SK-N-SH (cell line): ENCODE measurements at regions not wholly inside any gene's neighbourhood (a gene's known extent, or its start where the extent isn't known, plus 50 kb on each side); places are given as distances from the start of the nearest gene placed in this dataset.

Source experiments
- CTCF ChIA-PET: fragments of 300-600, 350-600 bp; formaldehyde crosslinking; extraction: SDS; loops from one replicate; lab custom pipeline; 2021; lab: Yijun Ruan, JAX
- POLR2A ChIA-PET: fragments of 350-600 bp; sonication (Branson Sonifier 250); formaldehyde crosslinking; extraction: SDS; loops from one replicate; lab custom pipeline; 2020; ENCODE audit warnings: antibody characterized with exemption, inconsistent platforms; lab: Yijun Ruan, JAX
- DNase-seq: peaks from one replicate; pipeline ENCODE4 v3.0.0; 2012
- H2AFZ ChIP-seq: fragments of 200-600 bp; sonication (generic); 2 replicates; pipeline ENCODE4 v1.8.1; 2016; ENCODE audit warnings: antibody characterized with exemption, mild to moderate bottlenecking, low read depth
- H3F3A ChIP-seq: fragments of 200-600 bp; sonication (generic); replicated peaks from 2 replicates; pipeline ENCODE3; 2016; ENCODE audit warnings: antibody characterized with exemption, mild to moderate bottlenecking; ENCODE audit not compliant: insufficient read depth
- H3K27ac ChIP-seq, 2 experiments: fragments of 200-500 bp in 1 of 2; fragments of 200-600 bp in 1 of 2; sonication (Bioruptor generic) in 1 of 2; sonication (generic), shearing (Covaris generic) in 1 of 2; 2 replicates each; pipeline versions ENCODE4 v1.5.1 to v1.6.1; 2014 to 2016; ENCODE audit warnings: low read depth in 2 of 2, inconsistent platforms in 1 of 2, low read length in 1 of 2, mild to moderate bottlenecking in 1 of 2, mixed read lengths in 1 of 2
- H3K27me3 ChIP-seq: fragments of 200-600 bp; sonication (generic), shearing (Covaris generic); 2 replicates; pipeline ENCODE4 v1.6.1; 2016; ENCODE audit warnings: mixed run types; ENCODE audit not compliant: insufficient read depth
- H3K36me3 ChIP-seq, 2 experiments: fragments of 200-500 bp in 1 of 2; fragments of 200-600 bp in 1 of 2; sonication (Bioruptor generic) in 1 of 2; sonication (generic) in 1 of 2; replicated peaks in 1 of 2; 2 replicates each; pipeline versions ENCODE3 to v1.5.1; 2014 to 2016; ENCODE audit warnings: low read length in 1 of 2, mild to moderate bottlenecking in 1 of 2; ENCODE audit not compliant: insufficient read depth in 2 of 2, control insufficient read depth in 1 of 2
- H3K4me1 ChIP-seq, 2 experiments: fragments of 200-500 bp in 1 of 2; fragments of 200-600 bp in 1 of 2; sonication (Bioruptor generic) in 1 of 2; sonication (generic), shearing (Covaris generic) in 1 of 2; 2 replicates each; pipeline versions ENCODE4 v1.5.1 to v1.6.1; 2014 to 2016; ENCODE audit warnings: low read depth in 1 of 2, low read length in 1 of 2, mixed run types in 1 of 2; ENCODE audit not compliant: insufficient read depth in 2 of 2, control insufficient read depth in 1 of 2
- H3K4me2 ChIP-seq: fragments of 200-600 bp; sonication (generic), shearing (Covaris generic); 2 replicates; pipeline ENCODE4 v1.6.1; 2017; ENCODE audit warnings: mixed run types
- H3K4me3 ChIP-seq, 2 experiments: fragments of 200-500 bp in 1 of 2; fragments of 200-600 bp in 1 of 2; sonication (Bioruptor generic) in 1 of 2; sonication (generic), shearing (Covaris generic) in 1 of 2; 2 replicates each; pipeline versions ENCODE4 v1.5.1 to v1.8.1; 2014 to 2016; ENCODE audit warnings: low read depth in 2 of 2, inconsistent platforms in 1 of 2, low read length in 1 of 2, mild to moderate bottlenecking in 1 of 2, mixed read lengths in 1 of 2, moderate library complexity in 1 of 2
- H3K79me2 ChIP-seq: fragments of 200-600 bp; sonication (generic); 2 replicates; pipeline ENCODE4 v1.8.1; 2017; ENCODE audit warnings: mild to moderate bottlenecking; ENCODE audit not compliant: insufficient read depth
- H3K9ac ChIP-seq: fragments of 200-600 bp; sonication (generic); 2 replicates; pipeline ENCODE4 v1.6.1; 2017; ENCODE audit warnings: mixed run types
- H3K9me2 ChIP-seq: fragments of 200-600 bp; sonication (generic); 2 replicates; pipeline ENCODE4 v1.6.1; 2017; ENCODE audit warnings: mixed run types
- H3K9me3 ChIP-seq: fragments of 200-600 bp; sonication (generic); 2 replicates; pipeline ENCODE4 v1.6.1; 2017; ENCODE audit warnings: mixed run types, mild to moderate bottlenecking, moderate library complexity
- H4K20me1 ChIP-seq: fragments of 200-600 bp; sonication (generic); 2 replicates; pipeline ENCODE4 v1.6.1; 2017; ENCODE audit warnings: mild to moderate bottlenecking, mixed run types; ENCODE audit not compliant: insufficient read depth
- CHD2 ChIP-seq: fragments of 150-350 bp; IDR thresholded peaks from 2 replicates; pipeline ENCODE4 v1.6.1; 2018; ENCODE audit warnings: low read length; ENCODE audit not compliant: partially characterized antibody
- FOSL2 ChIP-seq: IDR thresholded peaks from 2 replicates; pipeline ENCODE4 v1.4.0; 2012; ENCODE audit warnings: low read depth, mild to moderate bottlenecking, moderate library complexity, borderline replicate concordance
- FOXM1 ChIP-seq: IDR thresholded peaks from 2 replicates; pipeline ENCODE4 v1.4.0; 2012; ENCODE audit warnings: low read depth, mild to moderate bottlenecking
- IRF3 ChIP-seq: fragments of 150-350 bp; IDR thresholded peaks from 2 replicates; pipeline ENCODE4 v1.6.1; 2016; ENCODE audit warnings: mild to moderate bottlenecking, low read depth, low read length
- MAX ChIP-seq: IDR thresholded peaks from 2 replicates; pipeline ENCODE4 v1.4.0; 2012; ENCODE audit warnings: low read depth
- MEF2A ChIP-seq: IDR thresholded peaks from 2 replicates; pipeline ENCODE4 v1.4.0; 2012; ENCODE audit warnings: low read depth, borderline replicate concordance
- MXI1 ChIP-seq: IDR thresholded peaks from 2 replicates; pipeline ENCODE4 v1.6.1; 2012; ENCODE audit warnings: mild to moderate bottlenecking, low read depth, low read length, improper control_type of control experiment
- NFIC ChIP-seq: IDR thresholded peaks from 2 replicates; pipeline ENCODE4 v1.4.0; 2012; ENCODE audit warnings: borderline replicate concordance
- NRF1 ChIP-seq: IDR thresholded peaks from 2 replicates; pipeline ENCODE4 v1.6.1; 2012; ENCODE audit warnings: low read depth, mild to moderate bottlenecking, low read length
- POLR2AphosphoS5 ChIP-seq: IDR thresholded peaks from 2 replicates; pipeline ENCODE4 v1.6.1; 2012; ENCODE audit warnings: low read depth, low read length
- RAD21 ChIP-seq: IDR thresholded peaks from 2 replicates; pipeline ENCODE4 v1.6.1; 2012; ENCODE audit warnings: mild to moderate bottlenecking, low read length
- RCOR1 ChIP-seq: fragments of 150-350 bp; IDR thresholded peaks from 2 replicates; pipeline ENCODE4 v1.6.1; 2017; ENCODE audit warnings: antibody characterized with exemption, low read length
- SMC3 ChIP-seq: IDR thresholded peaks from 2 replicates; pipeline ENCODE4 v1.6.1; 2012; ENCODE audit warnings: low read depth, low read length, improper control_type of control experiment
- TCF12 ChIP-seq: IDR thresholded peaks from 2 replicates; pipeline ENCODE4 v1.4.0; 2012
- USF2 ChIP-seq: fragments of 150-350 bp; IDR thresholded peaks from 2 replicates; pipeline ENCODE4 v1.6.1; 2017; ENCODE audit warnings: antibody characterized with exemption, low read length, low read depth, borderline replicate concordance
- YY1 ChIP-seq: IDR thresholded peaks from 2 replicates; pipeline ENCODE4 v1.4.0; 2012; ENCODE audit warnings: low read depth, mild to moderate bottlenecking
- WGBS: methylation state at CpG from one replicate; pipeline ENCODE4 v1.1.6; 2017; ENCODE audit warnings: low lambda C conversion rate; 5-methylcytosine and 5-hydroxymethylcytosine counted together
- TF ChIP-seq, protein P1 (sequence below): fragments of 200-600 bp; sonication (generic); IDR thresholded peaks from 2 replicates; pipeline ENCODE4 v1.6.1; 2017; ENCODE audit warnings: antibody characterized with exemption, mild to moderate bottlenecking, moderate library complexity

DNA sequence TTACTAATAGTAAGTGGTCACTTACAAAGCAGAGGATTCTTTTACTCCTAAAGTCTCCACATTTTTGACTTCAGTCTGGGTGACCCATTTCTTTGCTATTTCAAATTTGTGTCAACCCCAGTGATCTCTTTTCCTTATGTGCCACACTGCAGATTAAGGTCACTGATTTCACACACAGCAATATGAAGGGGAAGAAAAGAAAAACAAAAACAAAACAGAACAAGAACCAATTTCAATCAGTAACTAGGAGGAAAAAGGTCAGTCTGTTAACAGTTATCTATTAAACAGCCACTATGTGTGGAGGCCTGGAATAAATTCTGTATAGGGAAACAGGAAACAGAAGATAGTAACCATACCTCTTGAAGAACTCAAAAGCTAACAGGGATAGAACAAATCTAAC, 72.0 kb upstream of the ACVR2A start:
- Histone ChIP-seq H3K79me2 (no peaks in the 10 kb centered on the region), H3F3A (no peaks in the 10 kb centered on the region), H3K27ac (no peak overlapping the region), H3K4me1 (no peaks in the 10 kb centered on the region), H3K4me3 (no peak overlapping the region), H3K9me2 (no peaks in the 10 kb centered on the region), H3K4me2 (no peak overlapping the region), H2AFZ (no peak overlapping the region), H3K9me3 (no peaks in the 10 kb centered on the region), H3K9ac (no peak overlapping the region), H4K20me1 (no peaks in the 10 kb centered on the region), H3K36me3 (no peaks in the 10 kb centered on the region), H3K27me3 (no peaks in the 10 kb centered on the region)
- ChIA-PET CTCF (no interaction called here), POLR2A (no interaction called here)
- TF ChIP-seq SMC3, result no peak
- TF ChIP-seq RCOR1, result no peak
- TF ChIP-seq FOXM1, result no peak
- no peak for TF ChIP-seq TCF12
- DNase-seq, result no peak

- TF ChIP-seq IRF3 (no peak), POLR2AphosphoS5 (no peak), MEF2A (no peak), FOSL2 (no peak), RAD21 (no peak)
- TF ChIP-seq, protein P1, sequence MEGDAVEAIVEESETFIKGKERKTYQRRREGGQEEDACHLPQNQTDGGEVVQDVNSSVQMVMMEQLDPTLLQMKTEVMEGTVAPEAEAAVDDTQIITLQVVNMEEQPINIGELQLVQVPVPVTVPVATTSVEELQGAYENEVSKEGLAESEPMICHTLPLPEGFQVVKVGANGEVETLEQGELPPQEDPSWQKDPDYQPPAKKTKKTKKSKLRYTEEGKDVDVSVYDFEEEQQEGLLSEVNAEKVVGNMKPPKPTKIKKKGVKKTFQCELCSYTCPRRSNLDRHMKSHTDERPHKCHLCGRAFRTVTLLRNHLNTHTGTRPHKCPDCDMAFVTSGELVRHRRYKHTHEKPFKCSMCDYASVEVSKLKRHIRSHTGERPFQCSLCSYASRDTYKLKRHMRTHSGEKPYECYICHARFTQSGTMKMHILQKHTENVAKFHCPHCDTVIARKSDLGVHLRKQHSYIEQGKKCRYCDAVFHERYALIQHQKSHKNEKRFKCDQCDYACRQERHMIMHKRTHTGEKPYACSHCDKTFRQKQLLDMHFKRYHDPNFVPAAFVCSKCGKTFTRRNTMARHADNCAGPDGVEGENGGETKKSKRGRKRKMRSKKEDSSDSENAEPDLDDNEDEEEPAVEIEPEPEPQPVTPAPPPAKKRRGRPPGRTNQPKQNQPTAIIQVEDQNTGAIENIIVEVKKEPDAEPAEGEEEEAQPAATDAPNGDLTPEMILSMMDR, result no peak
- H3K4me1 ChIP-seq, result no peaks in the 10 kb centered on the region
- no peak overlapping the region for H2AFZ ChIP-seq
- no peaks in the 10 kb centered on the region for H3K36me3 ChIP-seq
- no peaks in the 10 kb centered on the region for H3K79me2 ChIP-seq
- no peak overlapping the region for H3K9ac ChIP-seq
- no peaks in the 10 kb centered on the region for H3F3A ChIP-seq
- H3K9me3 ChIP-seq, result no peaks in the 10 kb centered on the region
- no peak overlapping the region for H3K4me2 ChIP-seq
- H3K9me2 ChIP-seq, result no peaks in the 10 kb centered on the region
- ChIA-PET POLR2A (no interaction called here), CTCF (no interaction called here)
- DNase-seq, result no peak
- H3K4me3 ChIP-seq, result no peak overlapping the region
- H3K27me3 ChIP-seq, result no peaks in the 10 kb centered on the region
- no peak overlapping the region for H3K27ac ChIP-seq
- H4K20me1 ChIP-seq, result no peaks in the 10 kb centered on the region
These were observed 81.0 kb upstream of the ACVR2A start for GRCh38 chr2:147763861-147764260.

GRCh38 chr2:147760984-147761383, 83.8 kb upstream of the ACVR2A start:
- no peak overlapping the region for H3K27ac ChIP-seq
- no peak overlapping the region for H3K9ac ChIP-seq
- ChIA-PET CTCF (no interaction called here), POLR2A (no interaction called here)
- no peak overlapping the region for H2AFZ ChIP-seq
- no peaks in the 10 kb centered on the region for H3K79me2 ChIP-seq
- H3K4me3 ChIP-seq, result no peak overlapping the region
- H4K20me1 ChIP-seq, result no peaks in the 10 kb centered on the region
- no peak for DNase-seq
- no peaks in the 10 kb centered on the region for H3K27me3 ChIP-seq
- H3K9me3 ChIP-seq, result no peaks in the 10 kb centered on the region
- no peak overlapping the region for H3K4me2 ChIP-seq
- WGBS, result 6% methylated on average over 2 of the region's 2 CpGs
- no peaks in the 10 kb centered on the region for H3K36me3 ChIP-seq
- no peaks in the 10 kb centered on the region for H3K4me1 ChIP-seq
- H3K9me2 ChIP-seq, result no peaks in the 10 kb centered on the region
- H3F3A ChIP-seq, result no peaks in the 10 kb centered on the region
- no peak for TF ChIP-seq MEF2A
- TF ChIP-seq FOSL2, result no peak
- TF ChIP-seq YY1, result no peak
- no peak for TF ChIP-seq RCOR1
- TF ChIP-seq MXI1, result no peak
- no peak for TF ChIP-seq USF2
- no peak for TF ChIP-seq CHD2
- TF ChIP-seq, protein P1, result no peak
- no peak for TF ChIP-seq MAX
- no peak for TF ChIP-seq NRF1
- no peak for TF ChIP-seq NFIC
